Omental fat pad (tissue), 3 donors: ENCODE measurements at regions not wholly inside any gene's neighbourhood (a gene's known extent, or its start where the extent isn't known, plus 50 kb on each side); places are given as distances from the start of the nearest gene placed in this dataset.
"Not testable (repeated sequence)": the region's sequence is repeated elsewhere in the genome, so short reads cannot be mapped to it uniquely, and the experiment has no call there.

Experiments used
- ATAC-seq: fragments of 150-250 bp; one replicate; pipeline ENCODE4 v1.9.1; 2016; ENCODE audit warnings: mild to moderate bottlenecking, moderate library complexity; ENCODE audit not compliant: low FRiP score
- DNase-seq: peaks from one replicate; pipeline ENCODE4 v3.0.0-alpha.2; 2019; ENCODE audit warnings: low spot score
- CTCF ChIP-seq, 3 donors: fragments of 450-650 bp; IDR thresholded peaks; one replicate each; pipeline ENCODE4 v1.5.1; 2016 to 2017; ENCODE audit warnings: antibody characterized with exemption in 3 of 3, mild to moderate bottlenecking in 3 of 3, moderate library complexity in 2 of 3

GRCh38 chr4:64814616-64815015 is 405.4 kb upstream of the TECRL start:
- ATAC-seq (no peak), DNase-seq (no peak)
- TF ChIP-seq CTCF (IDR thresholded peaks at IDR 0.05), result no peak

GRCh38 chr4:64807821-64808220 is 398.6 kb upstream of the TECRL start:
- ATAC-seq, result no peak
- TF ChIP-seq CTCF (IDR thresholded peaks at IDR 0.05), result no peak
- no peak for DNase-seq

- DNase-seq (no peak), ATAC-seq (no peak)
- no peak for TF ChIP-seq CTCF (IDR thresholded peaks at IDR 0.05)
Observed at GRCh38 chr4:64799751-64800150, 390.5 kb upstream of the TECRL start.

GRCh38 chr4:64798828-64799227 is 389.6 kb upstream of the TECRL start:
- DNase-seq, ATAC-seq: not testable (repeated sequence)

GRCh38 chr4:64796581-64796980 is 387.3 kb upstream of the TECRL start:
- DNase-seq (no peak), ATAC-seq (no peak)
- TF ChIP-seq CTCF (IDR thresholded peaks at IDR 0.05), result no peak

DNA sequence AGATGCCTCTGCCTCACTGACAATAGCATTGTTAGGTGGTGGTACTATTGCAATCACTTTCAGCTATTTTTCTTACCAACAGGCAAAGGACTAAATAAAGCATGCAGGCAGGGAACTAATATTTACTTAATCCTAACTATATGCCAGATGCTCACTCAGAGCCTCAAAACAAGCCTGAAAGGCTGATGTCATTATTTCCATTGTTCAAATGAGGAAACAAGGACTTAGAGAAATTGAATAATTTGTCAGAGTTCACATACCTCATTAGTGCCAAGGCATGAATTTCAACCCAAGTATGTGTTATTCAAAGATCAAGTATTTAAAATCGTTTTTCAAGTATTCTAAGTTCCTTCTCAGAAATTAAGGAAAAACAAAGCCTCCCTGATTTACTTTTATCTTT is 374.9 kb upstream of the TECRL start:
- no peak for ATAC-seq

GRCh38 chr4:64781737-64782326 is 372.6 kb upstream of the TECRL start:
- no peak for DNase-seq
- no peak for TF ChIP-seq CTCF (IDR thresholded peaks at IDR 0.05)
- no peak for ATAC-seq

More for the DNA sequence above, 374.9 kb upstream of the TECRL start:
- DNase-seq, result no peak
- TF ChIP-seq CTCF (IDR thresholded peaks at IDR 0.05), result no peak

DNA sequence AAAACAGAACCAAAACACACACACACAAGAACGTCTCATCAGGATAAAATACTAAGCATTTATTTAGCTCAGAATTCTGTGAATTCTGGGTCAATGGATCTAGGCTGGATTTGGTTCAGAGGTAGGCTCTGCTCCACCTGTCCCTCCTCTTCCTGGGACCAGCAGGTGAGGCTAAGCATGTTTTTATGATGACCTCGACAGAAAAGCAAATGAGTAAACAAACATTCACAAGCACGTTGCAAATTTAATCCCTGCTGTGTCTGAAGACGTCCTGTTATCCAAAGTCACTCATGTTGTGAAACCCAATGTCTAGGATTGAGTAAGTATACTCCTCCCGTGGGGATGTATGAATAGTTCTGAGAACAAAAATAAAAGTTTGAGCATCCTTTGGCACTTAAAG is 371.4 kb upstream of the TECRL start:
- ATAC-seq, result no peak
- no peak for DNase-seq
- no peak for TF ChIP-seq CTCF (IDR thresholded peaks at IDR 0.05)
